ENCODE measurements at regions not wholly inside any gene's neighbourhood (a gene's known extent, or its start where the extent isn't known, plus 50 kb on each side); places are given as distances from the start of the nearest gene placed in this dataset.
A peak's percentile ranks its signal among the peaks of the same experiment; 100 is the strongest.
"Not testable (repeated sequence)": the region's sequence is repeated elsewhere in the genome, so short reads cannot be mapped to it uniquely, and the experiment has no call there.

GRCh38 chr7:113301983-113302382 is 183.6 kb upstream of the SMIM30 start:
- DNase-seq (ENCODE audit: low spot score), result no peak

- no peak for DNase-seq (ENCODE audit: low spot score)
Observed at GRCh38 chr7:113301141-113301540, 182.8 kb upstream of the SMIM30 start.

- no peak for DNase-seq (ENCODE audit: low spot score)
Observed at GRCh38 chr7:113299748-113300147, 181.4 kb upstream of the SMIM30 start.

GRCh38 chr7:113298501-113298900 is 180.1 kb upstream of the SMIM30 start:
- no peak for DNase-seq (ENCODE audit: low spot score)

- no peak for DNase-seq (ENCODE audit: low spot score)
Observed at GRCh38 chr7:113294750-113295149, 176.4 kb upstream of the SMIM30 start.

- DNase-seq (ENCODE audit: low spot score), result no peak
Observed at GRCh38 chr7:113292105-113292504, 173.8 kb upstream of the SMIM30 start.

DNA sequence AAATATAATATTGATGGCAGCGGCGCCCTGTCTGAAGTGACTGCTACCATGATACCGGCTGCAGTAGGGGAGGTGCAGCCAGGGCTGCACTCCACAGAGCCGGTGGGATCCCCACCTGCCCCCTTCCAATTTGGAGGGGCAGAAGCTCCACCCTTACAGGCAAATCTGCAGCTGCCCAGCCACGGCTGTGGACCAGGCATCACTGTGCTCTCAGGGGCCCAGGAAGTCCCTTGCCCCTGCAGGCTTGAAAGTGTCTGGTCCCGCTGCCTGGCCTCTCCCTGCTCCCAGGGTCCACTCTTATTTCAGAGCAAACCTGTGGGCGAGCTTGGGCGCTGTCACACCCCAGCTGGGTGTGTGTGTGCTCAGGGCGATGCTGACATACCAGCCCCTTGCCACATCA is 172.7 kb upstream of the SMIM30 start:
- DNase-seq (ENCODE audit: low spot score), result no peak

DNA sequence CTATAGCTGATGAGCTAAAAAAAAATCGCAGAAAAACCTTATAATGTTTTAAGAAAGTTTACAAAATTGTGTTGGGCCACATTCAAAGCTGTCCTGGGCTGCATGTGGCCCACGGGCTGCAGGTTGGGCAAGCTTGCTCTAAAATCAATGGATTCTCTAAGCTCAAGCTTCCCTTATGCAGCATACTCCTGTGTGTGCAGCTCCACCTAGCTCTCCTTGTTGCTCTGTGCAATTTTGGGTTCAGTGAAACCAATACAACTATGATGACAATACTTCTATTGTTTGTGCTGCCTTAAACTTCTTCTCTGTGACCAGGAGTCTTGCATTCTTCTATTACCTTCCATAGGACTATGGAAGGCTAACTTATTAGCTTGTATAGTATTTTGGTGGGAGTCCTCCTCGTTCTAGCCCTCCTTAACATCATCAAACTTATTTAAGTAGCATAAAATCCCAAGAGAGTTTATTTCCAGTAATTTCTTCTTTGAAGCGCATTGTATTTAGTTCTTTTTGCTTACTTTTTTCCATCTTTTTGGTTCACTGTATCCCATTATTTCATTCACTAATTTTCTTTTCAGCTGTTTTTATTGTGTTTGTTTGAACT is 170.9 kb upstream of the SMIM30 start:
- DNase-seq (ENCODE audit: low spot score), result peak; percentile 28

DNA sequence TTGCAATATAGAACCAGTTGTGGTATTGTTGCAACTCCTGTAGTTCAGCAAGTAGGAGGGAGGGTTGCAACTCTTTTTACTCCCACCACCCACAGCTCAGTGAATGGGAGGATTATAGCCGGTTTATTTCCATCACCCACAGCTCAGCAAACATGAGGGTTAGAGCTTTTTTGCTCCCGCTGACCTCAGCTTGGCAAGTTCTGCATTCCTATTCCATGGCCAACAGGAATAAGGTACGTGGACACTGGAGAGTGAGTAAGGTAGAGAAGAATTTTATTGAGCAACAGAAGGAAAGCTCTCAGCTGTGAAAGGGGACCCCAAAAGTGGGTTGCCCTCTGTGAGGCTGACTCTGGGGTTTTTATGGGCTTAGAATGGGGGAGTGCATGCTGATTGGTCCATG is 167.1 kb upstream of the SMIM30 start:
- no peak for DNase-seq (ENCODE audit: low spot score)

DNA sequence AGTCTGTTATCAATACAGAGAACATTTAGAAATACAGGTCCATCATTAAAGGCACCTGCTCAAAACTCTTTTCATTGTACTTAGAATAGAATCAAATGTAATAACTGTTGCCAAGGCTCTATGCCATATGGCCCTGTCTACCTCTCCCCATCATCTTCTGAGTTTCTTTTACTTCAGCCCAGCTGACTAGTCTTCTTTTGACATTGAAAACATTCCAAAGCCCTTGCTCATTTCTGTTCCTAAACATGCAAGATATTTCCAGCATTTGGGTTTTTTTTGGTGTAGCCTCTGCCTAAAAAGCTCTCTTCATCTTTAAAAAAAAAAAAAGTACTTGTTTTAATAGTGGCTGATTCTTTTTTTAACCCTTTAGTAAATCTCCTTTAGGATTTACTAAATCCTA is 165.5 kb upstream of the SMIM30 start:
- DNase-seq (ENCODE audit: low spot score), result no peak

GRCh38 chr7:113282875-113283274 is 164.5 kb upstream of the SMIM30 start:
- DNase-seq (ENCODE audit: low spot score), result peak; percentile 58

- DNase-seq (ENCODE audit: low spot score), result no peak
Observed at GRCh38 chr7:113281223-113281622, 162.9 kb upstream of the SMIM30 start.

- no peak for DNase-seq (ENCODE audit: low spot score)
Observed at GRCh38 chr7:113279256-113279655, 160.9 kb upstream of the SMIM30 start.

- DNase-seq (ENCODE audit: low spot score), result no peak
Observed at GRCh38 chr7:113270790-113271189, 152.4 kb upstream of the SMIM30 start.

- DNase-seq (ENCODE audit: low spot score), result not testable (repeated sequence)
Observed at GRCh38 chr7:113269592-113269991, 151.2 kb upstream of the SMIM30 start.

DNA sequence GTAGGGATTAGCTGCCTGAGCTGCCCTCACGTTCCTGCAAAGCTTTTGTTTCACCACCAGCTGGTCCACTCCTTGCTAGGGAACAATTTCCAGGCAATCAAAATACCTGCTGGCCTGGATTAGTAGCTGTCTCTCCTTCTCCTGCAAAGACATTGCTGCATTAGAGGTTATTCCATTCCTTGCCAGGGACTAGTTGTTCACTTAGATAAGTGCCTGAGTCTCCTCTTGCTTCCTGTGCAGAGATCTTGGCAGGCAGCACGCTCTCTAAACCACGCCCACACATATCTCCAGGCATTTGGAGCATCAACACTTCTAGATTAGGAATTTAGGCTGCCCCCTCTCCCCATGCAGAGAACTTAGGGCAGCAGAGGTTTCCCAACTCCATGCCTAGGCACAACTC is 150.4 kb upstream of the SMIM30 start:
- DNase-seq (ENCODE audit: low spot score), result no peak

DNA sequence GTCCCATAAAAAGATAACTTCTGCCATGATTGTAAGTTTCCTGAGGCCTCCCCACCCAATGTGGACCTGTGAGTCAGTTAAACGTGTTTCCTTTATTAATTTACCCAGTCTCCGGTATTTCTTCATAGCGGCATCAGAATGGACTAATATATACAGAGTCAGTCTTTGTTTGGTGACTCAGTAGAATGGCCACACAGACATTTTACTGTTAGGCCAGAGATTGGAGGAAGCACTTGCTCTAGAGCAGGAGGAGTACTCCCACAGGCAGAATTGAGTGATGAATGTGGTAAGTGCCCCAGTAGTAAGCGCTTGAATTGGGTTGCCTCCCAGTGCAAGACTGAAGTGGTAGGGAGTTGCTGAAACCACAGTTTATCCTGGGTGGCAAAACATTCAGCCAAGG is 149.5 kb upstream of the SMIM30 start:
- no peak for DNase-seq (ENCODE audit: low spot score)

GRCh38 chr7:113267271-113267670 is 148.9 kb upstream of the SMIM30 start:
- DNase-seq (ENCODE audit: low spot score), result no peak

GRCh38 chr7:113263749-113264148 is 145.4 kb upstream of the SMIM30 start:
- no peak for DNase-seq (ENCODE audit: low spot score)

- not testable (repeated sequence) for DNase-seq (ENCODE audit: low spot score)
Observed at GRCh38 chr7:113263215-113263742, 144.9 kb upstream of the SMIM30 start.

DNA sequence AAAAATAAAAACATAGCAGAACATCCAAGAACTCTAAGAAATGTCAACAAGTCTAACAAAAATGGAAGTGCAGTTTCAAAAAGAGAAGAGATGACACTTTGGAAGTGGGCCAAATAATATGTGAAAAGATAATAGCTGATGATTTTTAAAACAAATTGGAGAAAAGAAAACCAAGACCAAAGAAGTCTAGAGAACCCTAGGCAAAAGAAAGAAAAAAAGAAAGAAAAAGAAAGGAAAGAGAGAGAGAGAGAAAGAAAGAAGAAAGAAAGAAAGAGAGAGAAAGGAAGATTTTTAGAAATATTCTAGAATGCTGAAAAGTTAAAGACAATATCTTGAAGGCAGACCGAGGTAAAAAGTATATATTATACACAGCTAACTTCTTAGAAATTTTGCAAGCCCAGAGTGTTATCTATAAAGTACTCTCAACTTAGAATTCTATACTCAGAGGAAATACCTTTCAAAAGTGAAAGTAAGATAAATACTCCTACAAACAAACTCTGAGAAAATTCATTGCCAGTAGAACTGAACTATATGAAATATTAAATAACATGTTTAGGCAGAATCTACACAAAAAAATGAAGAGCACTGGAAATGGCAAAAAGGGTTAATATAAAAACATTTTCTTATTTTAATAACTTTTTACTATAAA is 138.7 kb upstream of the SMIM30 start:
- DNase-seq (ENCODE audit: low spot score), result no peak

- no peak for DNase-seq (ENCODE audit: low spot score)
Observed at GRCh38 chr7:113247198-113247597, 128.8 kb upstream of the SMIM30 start.

- DNase-seq (ENCODE audit: low spot score), result no peak
Observed at GRCh38 chr7:113246738-113247137, 128.4 kb upstream of the SMIM30 start.

DNA sequence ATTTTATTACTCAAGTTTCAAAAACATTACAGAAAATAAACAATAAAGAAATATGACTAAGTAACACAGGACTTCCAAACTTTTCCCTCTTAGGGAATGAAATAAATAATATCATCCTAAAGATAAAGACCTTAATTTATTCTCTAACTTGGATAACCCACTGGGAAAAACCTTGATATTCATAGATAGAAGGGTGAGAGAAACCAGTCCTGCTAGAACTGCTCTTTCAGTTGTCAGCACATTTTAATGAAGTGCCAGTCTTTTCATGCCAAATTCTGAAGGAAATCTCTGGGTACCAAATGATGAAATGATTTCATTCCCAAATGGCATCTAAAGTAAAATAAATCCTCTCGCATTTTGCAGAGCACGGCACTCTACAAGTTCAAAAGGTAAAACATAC is 114.5 kb upstream of the SMIM30 start:
- DNase-seq (ENCODE audit: low spot score), result no peak

Measured in activated CD4-positive, alpha-beta T cell treated with anti-CD3 and anti-CD28 coated beads, Interleukin-2, Interleukin-4, amounts not matched to agents 100 ng/mL and 50 ng/mL, durations not matched to agents 16 hours and 8 hours (primary cell).